ENCODE measurements at regions not wholly inside any gene's neighbourhood (a gene's known extent, or its start where the extent isn't known, plus 50 kb on each side); places are given as distances from the start of the nearest gene placed in this dataset.
"Not testable (repeated sequence)": the region's sequence is repeated elsewhere in the genome, so short reads cannot be mapped to it uniquely, and the experiment has no call there.

DNA sequence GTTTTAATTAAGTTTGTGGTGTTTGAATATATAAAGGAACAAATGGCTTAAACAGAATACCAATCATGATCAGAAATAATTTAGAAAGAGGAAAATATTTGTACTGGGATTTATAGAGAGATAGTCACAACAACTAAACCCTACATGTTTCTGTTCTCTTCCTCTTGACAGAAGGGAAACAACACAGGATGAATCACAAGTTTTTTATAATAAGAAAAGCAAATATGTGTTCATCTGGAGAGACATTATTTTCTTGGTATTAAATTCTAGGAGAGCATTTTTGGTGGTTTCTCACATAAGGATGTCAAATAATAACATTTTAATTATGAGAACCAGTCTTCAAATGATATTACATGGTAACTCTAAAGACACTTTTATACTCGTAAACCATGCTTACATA, 232.9 kb upstream of the PKP2 start:
- H3K27me3 ChIP-seq (ENCODE audit: insufficient read depth, low read depth): no peaks in the 10 kb centered on the region
- H3K9ac ChIP-seq: no peak overlapping the region
- no peaks in the 10 kb centered on the region for H4K20me1 ChIP-seq (ENCODE audit: insufficient read depth)
- TF ChIP-seq, protein P1, sequence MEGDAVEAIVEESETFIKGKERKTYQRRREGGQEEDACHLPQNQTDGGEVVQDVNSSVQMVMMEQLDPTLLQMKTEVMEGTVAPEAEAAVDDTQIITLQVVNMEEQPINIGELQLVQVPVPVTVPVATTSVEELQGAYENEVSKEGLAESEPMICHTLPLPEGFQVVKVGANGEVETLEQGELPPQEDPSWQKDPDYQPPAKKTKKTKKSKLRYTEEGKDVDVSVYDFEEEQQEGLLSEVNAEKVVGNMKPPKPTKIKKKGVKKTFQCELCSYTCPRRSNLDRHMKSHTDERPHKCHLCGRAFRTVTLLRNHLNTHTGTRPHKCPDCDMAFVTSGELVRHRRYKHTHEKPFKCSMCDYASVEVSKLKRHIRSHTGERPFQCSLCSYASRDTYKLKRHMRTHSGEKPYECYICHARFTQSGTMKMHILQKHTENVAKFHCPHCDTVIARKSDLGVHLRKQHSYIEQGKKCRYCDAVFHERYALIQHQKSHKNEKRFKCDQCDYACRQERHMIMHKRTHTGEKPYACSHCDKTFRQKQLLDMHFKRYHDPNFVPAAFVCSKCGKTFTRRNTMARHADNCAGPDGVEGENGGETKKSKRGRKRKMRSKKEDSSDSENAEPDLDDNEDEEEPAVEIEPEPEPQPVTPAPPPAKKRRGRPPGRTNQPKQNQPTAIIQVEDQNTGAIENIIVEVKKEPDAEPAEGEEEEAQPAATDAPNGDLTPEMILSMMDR (conservative IDR thresholded peaks at IDR 0.05; ENCODE audit: low read depth, low read length): no peak
- H3K4me3 ChIP-seq (IDR thresholded peaks at IDR 0.05; ENCODE audit: insufficient read depth, low read depth, low read length): no peak overlapping the region
- no peaks in the 10 kb centered on the region for H3K4me1 ChIP-seq (ENCODE audit: low read depth, poor library complexity, severe bottlenecking)
- no peak overlapping the region for H3K27ac ChIP-seq
- H2AFZ ChIP-seq (ENCODE audit: low read depth): no peak overlapping the region
- no peaks in the 10 kb centered on the region for H3K36me3 ChIP-seq (ENCODE audit: insufficient read depth)
- no peak overlapping the region for H3K4me2 ChIP-seq
- no peaks in the 10 kb centered on the region for H3K79me2 ChIP-seq (ENCODE audit: insufficient read depth, low read depth)

DNA sequence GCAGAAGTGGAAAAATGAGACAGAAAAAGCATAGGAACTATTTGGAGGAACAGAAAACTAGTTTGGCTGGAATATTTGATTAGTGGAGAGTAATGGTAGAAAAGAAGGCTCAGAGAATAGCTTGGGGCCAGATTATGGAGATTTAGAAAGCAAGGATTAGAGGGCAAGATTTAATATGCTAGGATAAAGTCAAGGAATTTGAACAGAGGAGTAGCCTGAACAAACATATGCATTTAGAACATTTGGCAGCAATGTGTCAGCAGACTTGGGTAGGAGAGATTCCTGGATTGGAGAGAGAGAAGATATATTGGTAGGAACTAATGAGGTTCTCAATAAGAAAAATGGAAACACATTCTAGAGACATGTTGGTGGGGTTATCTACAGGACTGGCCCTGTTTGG, 229.2 kb upstream of the PKP2 start:
- Histone ChIP-seq H2AFZ (ENCODE audit: low read depth) (no peak overlapping the region), H4K20me1 (ENCODE audit: insufficient read depth) (no peaks in the 10 kb centered on the region), H3K4me1 (ENCODE audit: low read depth, poor library complexity, severe bottlenecking) (no peaks in the 10 kb centered on the region), H3K4me2 (no peak overlapping the region), H3K27ac (no peak overlapping the region), H3K9ac (no peak overlapping the region), H3K27me3 (ENCODE audit: insufficient read depth, low read depth) (no peaks in the 10 kb centered on the region), H3K36me3 (ENCODE audit: insufficient read depth) (no peaks in the 10 kb centered on the region), H3K4me3 (IDR thresholded peaks at IDR 0.05; ENCODE audit: insufficient read depth, low read depth, low read length) (no peak overlapping the region), H3K79me2 (ENCODE audit: insufficient read depth, low read depth) (no peaks in the 10 kb centered on the region)
- TF ChIP-seq, protein P1 (conservative IDR thresholded peaks at IDR 0.05; ENCODE audit: low read depth, low read length): no peak

DNA sequence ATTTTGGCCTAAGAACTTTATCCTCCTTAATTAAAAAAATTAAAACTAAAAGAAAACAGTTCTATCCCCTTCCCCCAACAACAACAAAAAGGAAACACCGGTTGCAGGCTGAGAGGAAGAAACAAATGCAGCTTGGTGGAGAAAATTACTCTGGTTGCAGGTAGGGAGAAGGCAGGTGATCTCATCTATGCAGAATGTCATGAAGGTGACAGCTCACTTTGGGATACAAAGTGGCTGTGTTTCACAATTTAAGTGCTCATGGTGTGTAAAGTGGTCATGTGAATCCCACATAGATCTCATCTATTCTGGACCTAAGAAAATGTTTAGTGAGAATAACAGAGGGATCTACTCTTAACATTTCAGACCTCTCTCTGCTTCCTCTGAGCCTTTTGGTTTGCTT, 219.7 kb upstream of the PKP2 start:
- Histone ChIP-seq H2AFZ (ENCODE audit: low read depth) (no peak overlapping the region), H3K4me3 (IDR thresholded peaks at IDR 0.05; ENCODE audit: insufficient read depth, low read depth, low read length) (no peak overlapping the region), H3K79me2 (ENCODE audit: insufficient read depth, low read depth) (no peaks in the 10 kb centered on the region), H3K4me1 (ENCODE audit: low read depth, poor library complexity, severe bottlenecking) (no peaks in the 10 kb centered on the region), H3K27ac (no peak overlapping the region), H4K20me1 (ENCODE audit: insufficient read depth) (no peaks in the 10 kb centered on the region), H3K4me2 (no peak overlapping the region), H3K36me3 (ENCODE audit: insufficient read depth) (no peaks in the 10 kb centered on the region), H3K9ac (no peak overlapping the region), H3K27me3 (ENCODE audit: insufficient read depth, low read depth) (no peaks in the 10 kb centered on the region)
- TF ChIP-seq, protein P1 (conservative IDR thresholded peaks at IDR 0.05; ENCODE audit: low read depth, low read length): no peak

DNA sequence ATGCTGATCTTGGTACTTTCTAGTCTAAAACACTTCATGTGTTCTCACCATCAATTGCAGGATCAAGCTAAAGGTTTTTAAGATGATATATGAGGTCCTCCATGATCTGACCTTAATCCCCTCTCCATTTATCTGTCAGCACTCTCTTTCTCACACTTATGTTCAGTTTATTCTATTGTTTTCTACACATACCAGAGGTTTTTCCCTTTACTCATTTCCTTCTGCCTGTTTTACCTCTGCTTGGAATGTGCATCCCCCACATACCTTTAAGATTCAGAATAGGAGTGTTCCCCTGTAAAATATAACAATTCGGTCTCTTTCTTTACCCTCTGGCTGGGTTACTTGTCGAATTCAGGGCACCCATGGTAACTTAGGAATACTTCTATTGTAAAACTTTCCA, 219.1 kb upstream of the PKP2 start:
- no peak overlapping the region for H3K4me3 ChIP-seq (IDR thresholded peaks at IDR 0.05; ENCODE audit: insufficient read depth, low read depth, low read length)
- H3K9ac ChIP-seq: no peak overlapping the region
- no peak overlapping the region for H3K4me2 ChIP-seq
- H2AFZ ChIP-seq (ENCODE audit: low read depth): no peak overlapping the region
- TF ChIP-seq, protein P1 (conservative IDR thresholded peaks at IDR 0.05; ENCODE audit: low read depth, low read length): no peak
- no peak overlapping the region for H3K27ac ChIP-seq
- no peaks in the 10 kb centered on the region for H3K36me3 ChIP-seq (ENCODE audit: insufficient read depth)
- no peaks in the 10 kb centered on the region for H4K20me1 ChIP-seq (ENCODE audit: insufficient read depth)
- no peaks in the 10 kb centered on the region for H3K27me3 ChIP-seq (ENCODE audit: insufficient read depth, low read depth)
- H3K79me2 ChIP-seq (ENCODE audit: insufficient read depth, low read depth): no peaks in the 10 kb centered on the region
- no peaks in the 10 kb centered on the region for H3K4me1 ChIP-seq (ENCODE audit: low read depth, poor library complexity, severe bottlenecking)

DNA sequence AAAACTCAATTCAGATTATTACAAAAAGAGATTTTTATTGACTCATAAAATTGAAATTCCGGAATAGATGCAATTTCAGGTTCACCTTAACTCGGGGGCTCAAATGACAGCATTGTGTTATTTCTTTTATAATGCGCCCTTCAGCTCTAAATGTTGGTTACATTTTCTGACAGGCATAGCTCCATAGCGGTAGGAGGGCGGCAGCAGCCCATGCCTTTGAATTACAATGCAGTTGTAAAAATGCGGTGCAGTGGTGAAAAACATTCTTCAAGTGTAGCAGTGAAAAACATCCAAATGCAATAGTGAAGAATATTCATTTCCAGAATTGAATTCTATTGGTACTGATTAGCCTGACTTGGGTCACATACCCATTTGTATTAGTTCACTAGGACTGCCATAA, 215.3 kb upstream of the PKP2 start:
- H3K4me2 ChIP-seq: no peak overlapping the region
- no peak overlapping the region for H3K4me3 ChIP-seq (IDR thresholded peaks at IDR 0.05; ENCODE audit: insufficient read depth, low read depth, low read length)
- no peak overlapping the region for H2AFZ ChIP-seq (ENCODE audit: low read depth)
- TF ChIP-seq, protein P1 (conservative IDR thresholded peaks at IDR 0.05; ENCODE audit: low read depth, low read length): no peak
- H3K79me2 ChIP-seq (ENCODE audit: insufficient read depth, low read depth): no peaks in the 10 kb centered on the region
- H3K4me1 ChIP-seq (ENCODE audit: low read depth, poor library complexity, severe bottlenecking): no peaks in the 10 kb centered on the region
- H3K27ac ChIP-seq: no peak overlapping the region
- no peaks in the 10 kb centered on the region for H4K20me1 ChIP-seq (ENCODE audit: insufficient read depth)
- no peaks in the 10 kb centered on the region for H3K27me3 ChIP-seq (ENCODE audit: insufficient read depth, low read depth)
- no peak overlapping the region for H3K9ac ChIP-seq
- H3K36me3 ChIP-seq (ENCODE audit: insufficient read depth): no peaks in the 10 kb centered on the region

DNA sequence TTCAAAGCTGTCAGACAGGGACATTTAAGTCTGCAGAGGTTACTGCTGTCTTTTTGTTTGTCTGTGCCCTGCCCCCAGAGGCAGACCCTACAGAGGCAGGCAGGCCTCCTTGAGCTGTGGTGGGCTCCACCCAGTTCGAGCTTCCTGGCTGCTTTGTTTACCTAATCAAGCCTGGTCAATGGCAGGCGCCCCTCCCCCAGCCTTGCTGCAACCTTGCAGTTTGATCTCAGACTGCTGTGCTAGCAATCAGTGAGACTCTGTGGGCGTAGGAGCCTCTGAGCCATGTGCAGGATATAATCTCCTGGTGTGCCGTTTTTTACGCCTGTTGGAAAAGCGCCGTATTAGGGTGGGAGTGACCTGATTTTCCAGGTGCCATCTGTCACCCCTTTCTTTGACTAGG, 211.2 kb upstream of the PKP2 start:
- not testable (repeated sequence) for H3K4me1 ChIP-seq (ENCODE audit: low read depth, poor library complexity, severe bottlenecking); H3K79me2 ChIP-seq (ENCODE audit: insufficient read depth, low read depth); H3K27ac ChIP-seq; H3K27me3 ChIP-seq (ENCODE audit: insufficient read depth, low read depth); H3K4me3 ChIP-seq (IDR thresholded peaks at IDR 0.05; ENCODE audit: insufficient read depth, low read depth, low read length); H4K20me1 ChIP-seq (ENCODE audit: insufficient read depth); H3K36me3 ChIP-seq (ENCODE audit: insufficient read depth); H3K4me2 ChIP-seq; H2AFZ ChIP-seq (ENCODE audit: low read depth); H3K9ac ChIP-seq
